Panc1 (cell line): ENCODE measurements at regions not wholly inside any gene's neighbourhood (a gene's known extent, or its start where the extent isn't known, plus 50 kb on each side); places are given as distances from the start of the nearest gene placed in this dataset.

Experiments
- ATAC-seq: fragments of 200-7000 bp; cut with Tn5 transposase; 2 replicates; pipeline ENCODE4 v1.9.1; 2020; ENCODE audit warnings: mild to moderate bottlenecking, moderate library complexity
- BruUV-seq: library from RNA; stranded (reverse); fragments of 400-500 nt; replicated peaks from 2 replicates; lab custom pipeline; 2021; lab: Mats Ljungman, UMichigan
- CTCF ChIA-PET: fragments of 300-600 bp; sonication (Branson Sonifier 250); formaldehyde crosslinking; loops from one replicate; lab custom pipeline; 2022; ENCODE audit warnings: antibody characterized with exemption; lab: Charles Lee
- POLR2A ChIA-PET: fragments of 300-600 bp; sonication (Branson Sonifier 250); formaldehyde crosslinking; loops from one replicate; lab custom pipeline; 2022; ENCODE audit warnings: antibody characterized with exemption; lab: Charles Lee
- DNase-seq: peaks from one replicate; pipeline ENCODE4 v3.0.0-alpha.2; 2010; ENCODE audit warnings: low read depth, low spot score
- H3K27ac ChIP-seq: 2 replicates; pipeline ENCODE4 v1.5.1; 2011; ENCODE audit warnings: mild to moderate bottlenecking, low read length, inconsistent platforms
- H3K27me3 ChIP-seq: fragments of 200-500 bp; sonication (Bioruptor generic); 2 replicates; pipeline ENCODE4 v1.6.0; 2014; ENCODE audit warnings: low read length, inconsistent platforms; ENCODE audit not compliant: control insufficient read depth, insufficient read depth
- H3K36me3 ChIP-seq: fragments of 200-500 bp; sonication (Bioruptor generic); 2 replicates; pipeline ENCODE4 v1.5.1; 2014; ENCODE audit warnings: inconsistent platforms, mild to moderate bottlenecking, low read length, moderate library complexity; ENCODE audit not compliant: control insufficient read depth, insufficient read depth
- H3K4me1 ChIP-seq: 2 replicates; pipeline ENCODE4 v1.5.1; 2011; ENCODE audit warnings: inconsistent platforms, mild to moderate bottlenecking, low read length, moderate library complexity; ENCODE audit not compliant: control insufficient read depth, insufficient read depth
- H3K4me3 ChIP-seq, 2 experiments: 2 replicates each; pipeline ENCODE4 v1.5.1; 2011 to 2012; ENCODE audit warnings: low read depth in 2 of 2, low read length in 2 of 2, mild to moderate bottlenecking in 2 of 2, inconsistent platforms in 1 of 2, moderate library complexity in 1 of 2
- H3K9me3 ChIP-seq: fragments of 200-500 bp; sonication (Bioruptor generic); 2 replicates; pipeline ENCODE4 v1.5.1; 2014; ENCODE audit warnings: low read depth, mild to moderate bottlenecking, inconsistent platforms, low read length, moderate library complexity; ENCODE audit not compliant: control insufficient read depth, insufficient read depth
- POLR2AphosphoS5 ChIP-seq: IDR thresholded peaks from 2 replicates; pipeline ENCODE4 v1.6.1; 2012; ENCODE audit warnings: mild to moderate bottlenecking, low read depth, low read length, moderate library complexity
- SIN3A ChIP-seq: IDR thresholded peaks from 2 replicates; pipeline ENCODE4 v1.6.1; 2012; ENCODE audit warnings: low read depth, mild to moderate bottlenecking, low read length, moderate library complexity, borderline replicate concordance; ENCODE audit not compliant: insufficient read depth
- TCF7L2 ChIP-seq: IDR thresholded peaks from 2 replicates; pipeline ENCODE4 v1.6.1; 2011; ENCODE audit warnings: mild to moderate bottlenecking, low read depth, low read length, inconsistent platforms
- in situ Hi-C: cut with HindIII; loops from 2 replicates; pipeline ENCODE4 v1.10.0; 2016; ENCODE audit warnings: low sequenced_read_pairs, low pct_unique_long_range_greater_than_20kb
- intact Hi-C: fragments of 100-400 bp; cut with micrococcal nuclease; formaldehyde crosslinking; loops from one replicate; pipeline ENCODE4 v1.10.0; 2022; ENCODE audit not compliant: unreplicated experiment
- TF ChIP-seq, protein P1 (sequence below): fragments of 450-650 bp; IDR thresholded peaks from 2 replicates; pipeline ENCODE4 v1.5.1; 2017; ENCODE audit warnings: mild to moderate bottlenecking
- TF ChIP-seq, protein P2 (sequence below), 2 experiments: IDR thresholded peaks; 2 replicates each; pipeline ENCODE4 v1.6.1; 2011 to 2012; ENCODE audit warnings: low read depth in 2 of 2, control low read depth in 1 of 2, low read length in 1 of 2, mild to moderate bottlenecking in 1 of 2, moderate library complexity in 1 of 2; ENCODE audit not compliant: insufficient read depth in 1 of 2

DNA sequence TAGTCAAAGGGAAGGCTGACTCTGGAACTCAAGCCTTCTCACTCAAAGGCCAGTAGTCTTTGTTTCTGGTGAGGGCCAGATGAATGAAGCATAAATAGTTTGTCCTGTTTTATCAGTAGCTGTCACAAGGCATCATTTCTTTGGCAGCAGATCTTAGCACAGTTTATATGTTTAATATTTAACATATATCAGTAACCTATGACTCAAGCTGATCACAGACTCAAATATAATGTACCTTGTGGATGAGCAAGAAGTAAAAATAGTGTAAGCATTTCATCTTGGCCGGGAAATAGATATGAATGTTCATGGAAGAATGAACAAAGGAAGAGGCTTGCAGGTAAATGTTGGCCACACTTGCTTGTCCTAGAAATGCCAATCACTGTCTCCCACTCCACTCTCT, 158.3 kb upstream of the BMP4 start:
- POLR2A ChIA-PET, result no interaction called here

DNA sequence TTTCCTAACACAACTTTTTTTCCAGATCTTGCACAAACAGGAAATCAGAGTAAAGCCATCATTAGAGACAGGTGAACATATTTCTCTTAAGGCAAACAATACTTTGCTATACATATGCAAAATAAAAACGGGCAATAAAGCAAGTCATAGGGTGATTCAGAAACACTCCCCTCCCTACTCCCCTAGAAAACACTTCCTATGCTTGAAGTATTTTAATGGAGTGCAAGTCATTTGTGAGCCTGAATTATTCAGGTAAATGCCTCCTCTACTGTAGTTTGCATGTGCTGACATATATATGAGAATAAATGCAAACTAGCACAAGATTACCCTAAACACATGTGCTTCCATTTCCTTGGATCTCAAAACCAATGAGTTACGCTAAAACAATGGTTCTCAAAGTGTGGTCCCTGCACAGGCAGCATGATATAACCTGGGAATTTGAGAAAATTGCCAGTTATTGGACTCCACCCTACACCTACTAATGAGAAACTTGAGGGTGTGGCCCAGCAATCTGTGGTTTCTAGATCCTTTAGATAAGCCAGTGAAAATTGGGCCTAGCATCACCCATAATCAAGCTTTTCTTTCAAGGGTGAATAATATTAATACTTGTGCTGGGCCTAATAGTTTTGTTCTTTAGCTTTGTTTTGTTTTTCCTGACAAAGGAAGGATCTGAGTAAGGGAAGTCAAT, 159.7 kb upstream of the BMP4 start:
- no peaks in the 10 kb centered on the region for H3K9me3 ChIP-seq
- intact Hi-C loops (no loop called here), in situ Hi-C loops (no loop called here)
- no peaks in the 10 kb centered on the region for H3K4me1 ChIP-seq
- ChIA-PET CTCF (no interaction called here), POLR2A (no interaction called here)
- no peaks in the 10 kb centered on the region for H3K36me3 ChIP-seq
- TF ChIP-seq SIN3A (no peak), POLR2AphosphoS5 (no peak), TCF7L2 (no peak)
- TF ChIP-seq, protein P1, sequence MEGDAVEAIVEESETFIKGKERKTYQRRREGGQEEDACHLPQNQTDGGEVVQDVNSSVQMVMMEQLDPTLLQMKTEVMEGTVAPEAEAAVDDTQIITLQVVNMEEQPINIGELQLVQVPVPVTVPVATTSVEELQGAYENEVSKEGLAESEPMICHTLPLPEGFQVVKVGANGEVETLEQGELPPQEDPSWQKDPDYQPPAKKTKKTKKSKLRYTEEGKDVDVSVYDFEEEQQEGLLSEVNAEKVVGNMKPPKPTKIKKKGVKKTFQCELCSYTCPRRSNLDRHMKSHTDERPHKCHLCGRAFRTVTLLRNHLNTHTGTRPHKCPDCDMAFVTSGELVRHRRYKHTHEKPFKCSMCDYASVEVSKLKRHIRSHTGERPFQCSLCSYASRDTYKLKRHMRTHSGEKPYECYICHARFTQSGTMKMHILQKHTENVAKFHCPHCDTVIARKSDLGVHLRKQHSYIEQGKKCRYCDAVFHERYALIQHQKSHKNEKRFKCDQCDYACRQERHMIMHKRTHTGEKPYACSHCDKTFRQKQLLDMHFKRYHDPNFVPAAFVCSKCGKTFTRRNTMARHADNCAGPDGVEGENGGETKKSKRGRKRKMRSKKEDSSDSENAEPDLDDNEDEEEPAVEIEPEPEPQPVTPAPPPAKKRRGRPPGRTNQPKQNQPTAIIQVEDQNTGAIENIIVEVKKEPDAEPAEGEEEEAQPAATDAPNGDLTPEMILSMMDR, result no peak
- no TSS peak for BruUV-seq
- no peak overlapping the region for H3K4me3 ChIP-seq
- no peaks in the 10 kb centered on the region for H3K27me3 ChIP-seq
- DNase-seq (no peak), ATAC-seq (no peak)
- no peak overlapping the region for H3K27ac ChIP-seq

More for the DNA sequence above, 158.3 kb upstream of the BMP4 start:
- CTCF ChIA-PET, result interaction anchor here (0.7 kb wide), 1 partner anchor 9 kb away, joined by 3 read pairs; no protein-coding TSS in a partner anchor
- H3K4me1 ChIP-seq, result no peaks in the 10 kb centered on the region
- no TSS peak for BruUV-seq
- TF ChIP-seq SIN3A (no peak), POLR2AphosphoS5 (no peak), TCF7L2 (no peak)
- TF ChIP-seq, protein P2, sequence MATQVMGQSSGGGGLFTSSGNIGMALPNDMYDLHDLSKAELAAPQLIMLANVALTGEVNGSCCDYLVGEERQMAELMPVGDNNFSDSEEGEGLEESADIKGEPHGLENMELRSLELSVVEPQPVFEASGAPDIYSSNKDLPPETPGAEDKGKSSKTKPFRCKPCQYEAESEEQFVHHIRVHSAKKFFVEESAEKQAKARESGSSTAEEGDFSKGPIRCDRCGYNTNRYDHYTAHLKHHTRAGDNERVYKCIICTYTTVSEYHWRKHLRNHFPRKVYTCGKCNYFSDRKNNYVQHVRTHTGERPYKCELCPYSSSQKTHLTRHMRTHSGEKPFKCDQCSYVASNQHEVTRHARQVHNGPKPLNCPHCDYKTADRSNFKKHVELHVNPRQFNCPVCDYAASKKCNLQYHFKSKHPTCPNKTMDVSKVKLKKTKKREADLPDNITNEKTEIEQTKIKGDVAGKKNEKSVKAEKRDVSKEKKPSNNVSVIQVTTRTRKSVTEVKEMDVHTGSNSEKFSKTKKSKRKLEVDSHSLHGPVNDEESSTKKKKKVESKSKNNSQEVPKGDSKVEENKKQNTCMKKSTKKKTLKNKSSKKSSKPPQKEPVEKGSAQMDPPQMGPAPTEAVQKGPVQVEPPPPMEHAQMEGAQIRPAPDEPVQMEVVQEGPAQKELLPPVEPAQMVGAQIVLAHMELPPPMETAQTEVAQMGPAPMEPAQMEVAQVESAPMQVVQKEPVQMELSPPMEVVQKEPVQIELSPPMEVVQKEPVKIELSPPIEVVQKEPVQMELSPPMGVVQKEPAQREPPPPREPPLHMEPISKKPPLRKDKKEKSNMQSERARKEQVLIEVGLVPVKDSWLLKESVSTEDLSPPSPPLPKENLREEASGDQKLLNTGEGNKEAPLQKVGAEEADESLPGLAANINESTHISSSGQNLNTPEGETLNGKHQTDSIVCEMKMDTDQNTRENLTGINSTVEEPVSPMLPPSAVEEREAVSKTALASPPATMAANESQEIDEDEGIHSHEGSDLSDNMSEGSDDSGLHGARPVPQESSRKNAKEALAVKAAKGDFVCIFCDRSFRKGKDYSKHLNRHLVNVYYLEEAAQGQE (IDR thresholded peaks at IDR 0.05; ENCODE audit: insufficient read depth in 1 of 2, low read depth in 2 of 2, low read length in 1 of 2), result no peak
- TF ChIP-seq, protein P1, result no peak
- no peaks in the 10 kb centered on the region for H3K27me3 ChIP-seq
- H3K27ac ChIP-seq, result no peak overlapping the region
- no peaks in the 10 kb centered on the region for H3K36me3 ChIP-seq
- no peak for DNase-seq
- no peak for ATAC-seq
- intact Hi-C loops, result no loop called here
- H3K9me3 ChIP-seq, result no peaks in the 10 kb centered on the region
- in situ Hi-C loops, result no loop called here
- H3K4me3 ChIP-seq, result no peak overlapping the region
